Eye (tissue), 1 donor: ENCODE measurements at regions not wholly inside any gene's neighbourhood (a gene's known extent, or its start where the extent isn't known, plus 50 kb on each side); places are given as distances from the start of the nearest gene placed in this dataset.
"Not testable (repeated sequence)": the region's sequence is repeated elsewhere in the genome, so short reads cannot be mapped to it uniquely, and the experiment has no call there.

Experiments
- DNase-seq: peaks from one replicate; pipeline ENCODE4 v3.0.0-alpha.2; 2015

- peak; percentile 77 for DNase-seq
Measured at GRCh38 chr10:44300666-44301649, 83.9 kb downstream of the CXCL12 start.

GRCh38 chr10:44298713-44299112 lies 86.2 kb downstream of the CXCL12 start:
- no peak for DNase-seq

GRCh38 chr10:44297963-44298362 lies 86.9 kb downstream of the CXCL12 start:
- DNase-seq = no peak

GRCh38 chr10:44295644-44296241 lies 89.2 kb downstream of the CXCL12 start:
- DNase-seq = no peak

GRCh38 chr10:44294726-44295412 lies 90.0 kb downstream of the CXCL12 start:
- no peak for DNase-seq

GRCh38 chr10:44293842-44294241 lies 91.1 kb downstream of the CXCL12 start:
- DNase-seq = no peak

- peak; percentile 66 for DNase-seq
Measured at GRCh38 chr10:44293306-44293778, 91.6 kb downstream of the CXCL12 start.

GRCh38 chr10:44292390-44293002 lies 92.4 kb downstream of the CXCL12 start:
- DNase-seq = peak; percentile 78

GRCh38 chr10:44291091-44291490 lies 93.8 kb downstream of the CXCL12 start:
- no peak for DNase-seq

GRCh38 chr10:44289125-44289524 lies 95.8 kb downstream of the CXCL12 start:
- DNase-seq = no peak

GRCh38 chr10:44287408-44287807 lies 97.5 kb downstream of the CXCL12 start:
- no peak for DNase-seq

GRCh38 chr10:44284198-44285084 lies 100.5 kb downstream of the CXCL12 start:
- no peak for DNase-seq

GRCh38 chr10:44282626-44283300 lies 102.1 kb downstream of the CXCL12 start:
- DNase-seq = no peak

- no peak for DNase-seq
Measured at GRCh38 chr10:44281662-44282061, 103.2 kb downstream of the CXCL12 start.

- no peak for DNase-seq
Measured at GRCh38 chr10:44281089-44281613, 103.7 kb downstream of the CXCL12 start.

GRCh38 chr10:44280226-44281014 lies 104.5 kb downstream of the CXCL12 start:
- peak; percentile 48 for DNase-seq

- no peak for DNase-seq
Measured at GRCh38 chr10:44279426-44280126, 105.3 kb downstream of the CXCL12 start.

GRCh38 chr10:44278837-44279324 lies 106.0 kb downstream of the CXCL12 start:
- DNase-seq = no peak

GRCh38 chr10:44268435-44268948 lies 116.4 kb downstream of the CXCL12 start:
- not testable (repeated sequence) for DNase-seq
